Panc1 (cell line): ENCODE measurements at regions not wholly inside any gene's neighbourhood (a gene's known extent, or its start where the extent isn't known, plus 50 kb on each side); places are given as distances from the start of the nearest gene placed in this dataset.

Experiments used
- ATAC-seq: fragments of 200-7000 bp; cut with Tn5 transposase; 2 replicates; pipeline ENCODE4 v1.9.1; 2020; ENCODE audit warnings: mild to moderate bottlenecking, moderate library complexity
- BruUV-seq: library from RNA; stranded (reverse); fragments of 400-500 nt; replicated peaks from 2 replicates; lab custom pipeline; 2021; lab: Mats Ljungman, UMichigan
- CTCF ChIA-PET: fragments of 300-600 bp; sonication (Branson Sonifier 250); formaldehyde crosslinking; loops from one replicate; lab custom pipeline; 2022; ENCODE audit warnings: antibody characterized with exemption; lab: Charles Lee
- POLR2A ChIA-PET: fragments of 300-600 bp; sonication (Branson Sonifier 250); formaldehyde crosslinking; loops from one replicate; lab custom pipeline; 2022; ENCODE audit warnings: antibody characterized with exemption; lab: Charles Lee
- DNase-seq: peaks from one replicate; pipeline ENCODE4 v3.0.0-alpha.2; 2010; ENCODE audit warnings: low read depth, low spot score
- H3K27ac ChIP-seq: 2 replicates; pipeline ENCODE4 v1.5.1; 2011; ENCODE audit warnings: mild to moderate bottlenecking, low read length, inconsistent platforms
- H3K27me3 ChIP-seq: fragments of 200-500 bp; sonication (Bioruptor generic); 2 replicates; pipeline ENCODE4 v1.6.0; 2014; ENCODE audit warnings: low read length, inconsistent platforms; ENCODE audit not compliant: control insufficient read depth, insufficient read depth
- H3K36me3 ChIP-seq: fragments of 200-500 bp; sonication (Bioruptor generic); 2 replicates; pipeline ENCODE4 v1.5.1; 2014; ENCODE audit warnings: inconsistent platforms, mild to moderate bottlenecking, low read length, moderate library complexity; ENCODE audit not compliant: control insufficient read depth, insufficient read depth
- H3K4me1 ChIP-seq: 2 replicates; pipeline ENCODE4 v1.5.1; 2011; ENCODE audit warnings: inconsistent platforms, mild to moderate bottlenecking, low read length, moderate library complexity; ENCODE audit not compliant: control insufficient read depth, insufficient read depth
- H3K4me3 ChIP-seq, 2 experiments: 2 replicates each; pipeline ENCODE4 v1.5.1; 2011 to 2012; ENCODE audit warnings: low read depth in 2 of 2, low read length in 2 of 2, mild to moderate bottlenecking in 2 of 2, inconsistent platforms in 1 of 2, moderate library complexity in 1 of 2
- H3K9me3 ChIP-seq: fragments of 200-500 bp; sonication (Bioruptor generic); 2 replicates; pipeline ENCODE4 v1.5.1; 2014; ENCODE audit warnings: low read depth, mild to moderate bottlenecking, inconsistent platforms, low read length, moderate library complexity; ENCODE audit not compliant: control insufficient read depth, insufficient read depth
- POLR2AphosphoS5 ChIP-seq: IDR thresholded peaks from 2 replicates; pipeline ENCODE4 v1.6.1; 2012; ENCODE audit warnings: mild to moderate bottlenecking, low read depth, low read length, moderate library complexity
- SIN3A ChIP-seq: IDR thresholded peaks from 2 replicates; pipeline ENCODE4 v1.6.1; 2012; ENCODE audit warnings: low read depth, mild to moderate bottlenecking, low read length, moderate library complexity, borderline replicate concordance; ENCODE audit not compliant: insufficient read depth
- TCF7L2 ChIP-seq: IDR thresholded peaks from 2 replicates; pipeline ENCODE4 v1.6.1; 2011; ENCODE audit warnings: mild to moderate bottlenecking, low read depth, low read length, inconsistent platforms
- in situ Hi-C: cut with HindIII; loops from 2 replicates; pipeline ENCODE4 v1.10.0; 2016; ENCODE audit warnings: low sequenced_read_pairs, low pct_unique_long_range_greater_than_20kb
- intact Hi-C: fragments of 100-400 bp; cut with micrococcal nuclease; formaldehyde crosslinking; loops from one replicate; pipeline ENCODE4 v1.10.0; 2022; ENCODE audit not compliant: unreplicated experiment
- TF ChIP-seq, protein P1 (sequence below): fragments of 450-650 bp; IDR thresholded peaks from 2 replicates; pipeline ENCODE4 v1.5.1; 2017; ENCODE audit warnings: mild to moderate bottlenecking
- TF ChIP-seq, protein P2 (sequence below), 2 experiments: IDR thresholded peaks; 2 replicates each; pipeline ENCODE4 v1.6.1; 2011 to 2012; ENCODE audit warnings: low read depth in 2 of 2, control low read depth in 1 of 2, low read length in 1 of 2, mild to moderate bottlenecking in 1 of 2, moderate library complexity in 1 of 2; ENCODE audit not compliant: insufficient read depth in 1 of 2

DNA sequence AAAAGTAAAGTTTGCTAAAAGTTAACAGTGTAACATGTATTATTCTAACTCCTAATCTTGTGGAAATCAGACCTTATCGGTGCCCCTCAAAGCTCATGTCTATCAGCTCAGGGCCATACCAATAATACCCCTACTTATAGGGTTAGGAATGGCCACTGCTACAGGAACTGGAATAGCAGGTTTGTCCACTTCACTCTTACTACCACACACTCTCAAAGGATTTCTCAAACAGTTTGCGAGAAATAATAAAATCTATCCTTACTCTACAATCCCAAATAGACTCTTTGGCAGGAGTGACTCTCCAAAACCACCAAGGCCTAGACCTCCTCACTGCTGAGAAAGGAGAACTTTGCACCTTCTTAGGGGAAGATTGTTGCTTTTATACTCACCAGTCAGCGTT is 1677.7 kb downstream of the OLFM4 start:
- DNase-seq = no peak
- BruUV-seq = no TSS peak
- CTCF ChIA-PET = no interaction called here

DNA sequence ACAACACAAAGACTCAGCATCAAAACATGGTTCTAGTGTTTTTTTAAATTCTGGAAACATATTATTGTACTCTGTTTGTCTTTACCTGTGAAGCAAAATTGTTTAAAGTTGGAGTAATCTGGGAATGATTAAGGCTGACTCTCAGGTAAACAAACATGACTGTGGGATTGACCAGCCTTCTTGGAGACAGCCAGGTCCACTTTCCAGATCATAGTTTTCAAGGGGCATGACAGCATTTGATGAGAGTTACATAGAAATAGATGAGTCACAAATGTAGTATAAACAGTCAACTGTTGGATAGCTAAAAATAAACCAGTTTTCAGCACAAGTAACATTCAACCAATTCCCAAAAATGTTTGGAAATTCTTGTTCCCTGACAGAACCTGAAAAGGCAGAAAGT is 1680.9 kb downstream of the OLFM4 start:
- POLR2A ChIA-PET = no interaction called here
- BruUV-seq = no TSS peak
- ATAC-seq = no peak

More for the DNA sequence above, 1677.7 kb downstream of the OLFM4 start:
- POLR2A ChIA-PET = no interaction called here
- TF ChIP-seq POLR2AphosphoS5 (no peak), SIN3A (no peak), TCF7L2 (no peak)
- TF ChIP-seq, protein P1, sequence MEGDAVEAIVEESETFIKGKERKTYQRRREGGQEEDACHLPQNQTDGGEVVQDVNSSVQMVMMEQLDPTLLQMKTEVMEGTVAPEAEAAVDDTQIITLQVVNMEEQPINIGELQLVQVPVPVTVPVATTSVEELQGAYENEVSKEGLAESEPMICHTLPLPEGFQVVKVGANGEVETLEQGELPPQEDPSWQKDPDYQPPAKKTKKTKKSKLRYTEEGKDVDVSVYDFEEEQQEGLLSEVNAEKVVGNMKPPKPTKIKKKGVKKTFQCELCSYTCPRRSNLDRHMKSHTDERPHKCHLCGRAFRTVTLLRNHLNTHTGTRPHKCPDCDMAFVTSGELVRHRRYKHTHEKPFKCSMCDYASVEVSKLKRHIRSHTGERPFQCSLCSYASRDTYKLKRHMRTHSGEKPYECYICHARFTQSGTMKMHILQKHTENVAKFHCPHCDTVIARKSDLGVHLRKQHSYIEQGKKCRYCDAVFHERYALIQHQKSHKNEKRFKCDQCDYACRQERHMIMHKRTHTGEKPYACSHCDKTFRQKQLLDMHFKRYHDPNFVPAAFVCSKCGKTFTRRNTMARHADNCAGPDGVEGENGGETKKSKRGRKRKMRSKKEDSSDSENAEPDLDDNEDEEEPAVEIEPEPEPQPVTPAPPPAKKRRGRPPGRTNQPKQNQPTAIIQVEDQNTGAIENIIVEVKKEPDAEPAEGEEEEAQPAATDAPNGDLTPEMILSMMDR = no peak
- TF ChIP-seq, protein P2, sequence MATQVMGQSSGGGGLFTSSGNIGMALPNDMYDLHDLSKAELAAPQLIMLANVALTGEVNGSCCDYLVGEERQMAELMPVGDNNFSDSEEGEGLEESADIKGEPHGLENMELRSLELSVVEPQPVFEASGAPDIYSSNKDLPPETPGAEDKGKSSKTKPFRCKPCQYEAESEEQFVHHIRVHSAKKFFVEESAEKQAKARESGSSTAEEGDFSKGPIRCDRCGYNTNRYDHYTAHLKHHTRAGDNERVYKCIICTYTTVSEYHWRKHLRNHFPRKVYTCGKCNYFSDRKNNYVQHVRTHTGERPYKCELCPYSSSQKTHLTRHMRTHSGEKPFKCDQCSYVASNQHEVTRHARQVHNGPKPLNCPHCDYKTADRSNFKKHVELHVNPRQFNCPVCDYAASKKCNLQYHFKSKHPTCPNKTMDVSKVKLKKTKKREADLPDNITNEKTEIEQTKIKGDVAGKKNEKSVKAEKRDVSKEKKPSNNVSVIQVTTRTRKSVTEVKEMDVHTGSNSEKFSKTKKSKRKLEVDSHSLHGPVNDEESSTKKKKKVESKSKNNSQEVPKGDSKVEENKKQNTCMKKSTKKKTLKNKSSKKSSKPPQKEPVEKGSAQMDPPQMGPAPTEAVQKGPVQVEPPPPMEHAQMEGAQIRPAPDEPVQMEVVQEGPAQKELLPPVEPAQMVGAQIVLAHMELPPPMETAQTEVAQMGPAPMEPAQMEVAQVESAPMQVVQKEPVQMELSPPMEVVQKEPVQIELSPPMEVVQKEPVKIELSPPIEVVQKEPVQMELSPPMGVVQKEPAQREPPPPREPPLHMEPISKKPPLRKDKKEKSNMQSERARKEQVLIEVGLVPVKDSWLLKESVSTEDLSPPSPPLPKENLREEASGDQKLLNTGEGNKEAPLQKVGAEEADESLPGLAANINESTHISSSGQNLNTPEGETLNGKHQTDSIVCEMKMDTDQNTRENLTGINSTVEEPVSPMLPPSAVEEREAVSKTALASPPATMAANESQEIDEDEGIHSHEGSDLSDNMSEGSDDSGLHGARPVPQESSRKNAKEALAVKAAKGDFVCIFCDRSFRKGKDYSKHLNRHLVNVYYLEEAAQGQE (IDR thresholded peaks at IDR 0.05; ENCODE audit: insufficient read depth in 1 of 2, low read depth in 2 of 2, low read length in 1 of 2) = no peak
- H3K27ac ChIP-seq = no peak overlapping the region
- no peak for ATAC-seq
- intact Hi-C loops = no loop called here
- no peaks in the 10 kb centered on the region for H3K9me3 ChIP-seq
- H3K36me3 ChIP-seq = no peaks in the 10 kb centered on the region
- H3K4me3 ChIP-seq = no peak overlapping the region
- in situ Hi-C loops = no loop called here
- H3K27me3 ChIP-seq = no peaks in the 10 kb centered on the region
- no peaks in the 10 kb centered on the region for H3K4me1 ChIP-seq

More for the DNA sequence above, 1680.9 kb downstream of the OLFM4 start:
- in situ Hi-C loops = no loop called here
- intact Hi-C loops = no loop called here
- no peak for DNase-seq
- TF ChIP-seq TCF7L2 = no peak
- no peak for TF ChIP-seq POLR2AphosphoS5
- TF ChIP-seq, protein P1 = no peak
- TF ChIP-seq, protein P2 (IDR thresholded peaks at IDR 0.05; ENCODE audit: insufficient read depth in 1 of 2, low read depth in 2 of 2, low read length in 1 of 2) = no peak
- no peak for TF ChIP-seq SIN3A
- no peaks in the 10 kb centered on the region for H3K36me3 ChIP-seq
- H3K4me1 ChIP-seq = no peaks in the 10 kb centered on the region
- H3K27me3 ChIP-seq = no peaks in the 10 kb centered on the region
- CTCF ChIA-PET = no interaction called here
- no peaks in the 10 kb centered on the region for H3K9me3 ChIP-seq
- H3K4me3 ChIP-seq = no peak overlapping the region
- no peak overlapping the region for H3K27ac ChIP-seq
